Body of pancreas (tissue), 4 donors: ENCODE measurements at regions not wholly inside any gene's neighbourhood (a gene's known extent, or its start where the extent isn't known, plus 50 kb on each side); places are given as distances from the start of the nearest gene placed in this dataset.
"Not testable (repeated sequence)": the region's sequence is repeated elsewhere in the genome, so short reads cannot be mapped to it uniquely, and the experiment has no call there.

Experiments used
- POLR2A ChIP-seq, 3 donors: fragments of 450-650 bp; IDR thresholded peaks; one replicate each; pipeline ENCODE4 v1.6.1; 2016; ENCODE audit warnings: antibody characterized with exemption in 3 of 3, mild to moderate bottlenecking in 2 of 3
- TF ChIP-seq, protein P1 (sequence below), 7 experiments: fragments of 450-650 bp in 4 of 7; fragments of 200-600 bp in 3 of 7; sonication (generic) in 3 of 7; IDR thresholded peaks; one replicate each; pipeline ENCODE4 v1.5.1; 2016 to 2019; ENCODE audit warnings: antibody characterized with exemption in 7 of 7

DNA sequence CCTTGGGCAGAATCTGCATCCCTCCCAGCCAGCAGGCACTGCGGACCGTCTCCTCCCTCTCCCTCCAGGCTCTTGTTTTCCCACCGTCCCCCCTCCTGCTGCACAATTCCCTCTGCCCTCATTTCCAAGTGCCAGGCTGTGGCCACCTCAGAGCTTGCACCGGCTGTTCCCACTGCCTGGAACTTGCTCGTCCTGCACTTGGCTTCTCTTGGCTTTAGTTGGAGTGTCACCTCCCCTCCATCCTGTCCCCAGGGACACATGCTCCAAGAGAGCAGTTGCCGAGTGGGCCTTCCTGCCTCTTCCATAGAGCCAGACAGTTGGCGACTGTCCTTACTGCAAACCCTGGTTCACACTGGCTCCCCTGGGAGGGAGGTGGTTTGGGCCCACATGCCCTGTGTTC, 87.0 kb upstream of the DRD5 start:
- TF ChIP-seq, protein P1, sequence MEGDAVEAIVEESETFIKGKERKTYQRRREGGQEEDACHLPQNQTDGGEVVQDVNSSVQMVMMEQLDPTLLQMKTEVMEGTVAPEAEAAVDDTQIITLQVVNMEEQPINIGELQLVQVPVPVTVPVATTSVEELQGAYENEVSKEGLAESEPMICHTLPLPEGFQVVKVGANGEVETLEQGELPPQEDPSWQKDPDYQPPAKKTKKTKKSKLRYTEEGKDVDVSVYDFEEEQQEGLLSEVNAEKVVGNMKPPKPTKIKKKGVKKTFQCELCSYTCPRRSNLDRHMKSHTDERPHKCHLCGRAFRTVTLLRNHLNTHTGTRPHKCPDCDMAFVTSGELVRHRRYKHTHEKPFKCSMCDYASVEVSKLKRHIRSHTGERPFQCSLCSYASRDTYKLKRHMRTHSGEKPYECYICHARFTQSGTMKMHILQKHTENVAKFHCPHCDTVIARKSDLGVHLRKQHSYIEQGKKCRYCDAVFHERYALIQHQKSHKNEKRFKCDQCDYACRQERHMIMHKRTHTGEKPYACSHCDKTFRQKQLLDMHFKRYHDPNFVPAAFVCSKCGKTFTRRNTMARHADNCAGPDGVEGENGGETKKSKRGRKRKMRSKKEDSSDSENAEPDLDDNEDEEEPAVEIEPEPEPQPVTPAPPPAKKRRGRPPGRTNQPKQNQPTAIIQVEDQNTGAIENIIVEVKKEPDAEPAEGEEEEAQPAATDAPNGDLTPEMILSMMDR (IDR thresholded peaks at IDR 0.05) = not testable (repeated sequence)
- not testable (repeated sequence) for TF ChIP-seq POLR2A (IDR thresholded peaks at IDR 0.05)
